Neural progenitor cell (in vitro differentiated cells): ENCODE measurements at regions not wholly inside any gene's neighbourhood (a gene's known extent, or its start where the extent isn't known, plus 50 kb on each side); places are given as distances from the start of the nearest gene placed in this dataset.
"Not testable (repeated sequence)": the region's sequence is repeated elsewhere in the genome, so short reads cannot be mapped to it uniquely, and the experiment has no call there.

ENCODE experiments used
- DNase-seq: peaks from one replicate; pipeline ENCODE4 v3.0.0-alpha.2; 2016; ENCODE audit warnings: low spot score
- H2AFZ ChIP-seq: fragments of 200-600 bp; sonication (generic); replicated peaks from 2 replicates; pipeline ENCODE4 v1.6.1; 2016; ENCODE audit warnings: antibody characterized with exemption
- H3F3A ChIP-seq: fragments of 200-600 bp; sonication (generic); 2 replicates; pipeline ENCODE4 v1.6.1; 2016; ENCODE audit warnings: antibody characterized with exemption, low read depth
- H3K27ac ChIP-seq: fragments of 200-600 bp; sonication (generic); 2 replicates; pipeline ENCODE4 v1.5.1; 2016; ENCODE audit warnings: mild to moderate bottlenecking
- H3K27me3 ChIP-seq: fragments of 200-600 bp; sonication (generic); 2 replicates; pipeline ENCODE4 v1.6.1; 2016; ENCODE audit warnings: mild to moderate bottlenecking, moderate library complexity
- H3K36me3 ChIP-seq: fragments of 200-600 bp; sonication (generic); 2 replicates; pipeline ENCODE4 v1.5.1; 2016
- H3K4me1 ChIP-seq: fragments of 200-600 bp; sonication (generic); 2 replicates; pipeline ENCODE4 v1.6.1; 2016; ENCODE audit warnings: mixed run types
- H3K4me2 ChIP-seq: fragments of 200-600 bp; sonication (generic); 2 replicates; pipeline ENCODE4 v1.6.1; 2016
- H3K4me3 ChIP-seq: fragments of 200-600 bp; sonication (generic); 2 replicates; pipeline ENCODE4 v1.5.1; 2016
- H3K79me2 ChIP-seq: fragments of 200-600 bp; sonication (generic); 2 replicates; pipeline ENCODE4 v1.6.1; 2016; ENCODE audit warnings: low read depth
- H3K9ac ChIP-seq: fragments of 200-600 bp; sonication (generic); 2 replicates; pipeline ENCODE4 v1.6.1; 2016
- H3K9me3 ChIP-seq: fragments of 200-600 bp; sonication (generic); 2 replicates; pipeline ENCODE4 v1.5.1; 2016; ENCODE audit warnings: low read depth
- H4K20me1 ChIP-seq: fragments of 200-600 bp; sonication (generic); 2 replicates; pipeline ENCODE4 v1.6.1; 2016; ENCODE audit warnings: low read depth
- H3K27ac Mint-ChIP-seq: 3 replicates; pipeline ENCODE4 v1.8.0; 2021; ENCODE audit warnings: mixed read lengths
- H3K27me3 Mint-ChIP-seq: 2 replicates; pipeline ENCODE4 v1.8.0; 2022; ENCODE audit warnings: low read depth, mild to moderate bottlenecking, inconsistent platforms, moderate library complexity, mixed read lengths; ENCODE audit not compliant: insufficient read depth
- H3K36me3 Mint-ChIP-seq: 3 replicates; pipeline ENCODE4 v1.8.0; 2021; ENCODE audit warnings: mixed read lengths
- H3K4me1 Mint-ChIP-seq: 3 replicates; pipeline ENCODE4 v1.8.0; 2021; ENCODE audit warnings: mixed read lengths
- H3K4me3 Mint-ChIP-seq: 3 replicates; pipeline ENCODE4 v1.8.0; 2021; ENCODE audit warnings: mild to moderate bottlenecking, moderate library complexity, mixed read lengths
- H3K9me3 Mint-ChIP-seq: 3 replicates; pipeline ENCODE4 v1.8.0; 2020; ENCODE audit warnings: mixed read lengths
- EZH2 ChIP-seq: fragments of 200-600 bp; sonication (generic); IDR thresholded peaks from 2 replicates; pipeline ENCODE4 v1.6.1; 2017; ENCODE audit warnings: antibody characterized with exemption, mild to moderate bottlenecking, moderate library complexity
- EZH2phosphoT487 ChIP-seq: fragments of 200-600 bp; sonication (generic); IDR thresholded peaks from 2 replicates; pipeline ENCODE4 v1.6.1; 2017; ENCODE audit warnings: antibody characterized with exemption
- TF ChIP-seq, protein P1 (sequence below): fragments of 200-600 bp; sonication (generic); IDR thresholded peaks from 2 replicates; pipeline ENCODE4 v1.5.1; 2017; ENCODE audit warnings: antibody characterized with exemption, mild to moderate bottlenecking

DNA sequence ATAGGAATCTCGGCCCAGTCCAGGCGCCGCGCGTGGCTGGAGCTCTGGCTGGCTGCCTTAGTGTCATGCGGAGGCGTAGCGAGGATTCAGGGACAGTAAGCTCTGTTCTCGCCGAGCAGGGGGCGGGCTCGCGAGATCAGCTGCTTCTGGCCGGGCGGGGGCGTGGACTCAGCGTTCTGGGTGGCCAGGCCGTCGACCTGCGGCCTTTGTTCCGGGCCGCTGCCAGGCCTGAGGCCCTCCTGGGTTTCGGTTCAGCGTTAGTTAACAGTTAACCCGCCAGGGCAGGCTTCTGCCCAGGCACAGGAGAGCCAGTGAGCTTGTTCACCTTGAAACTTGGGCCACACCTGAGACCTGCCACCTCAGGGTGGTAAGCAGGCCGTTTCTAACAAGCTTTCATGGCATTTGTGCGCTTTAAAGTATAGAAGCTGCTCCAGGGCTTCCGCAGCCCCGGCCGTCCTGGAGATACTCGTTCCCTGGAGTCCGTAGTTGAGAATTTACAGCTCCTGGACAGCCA is 332.2 kb upstream of the SGCG start:
- no peaks in the 10 kb centered on the region for H3K4me1 Mint-ChIP-seq
- H3K36me3 Mint-ChIP-seq, result peaks cover 2% of the 10 kb centered on the region
- H3K27me3 ChIP-seq, result no peaks in the 10 kb centered on the region
- peak overlapping the region; percentile 13 for H3K4me2 ChIP-seq
- no peak overlapping the region for H3K27ac Mint-ChIP-seq
- H3K4me3 ChIP-seq, result no peak overlapping the region
- peak; percentile 71 for DNase-seq
- no peaks in the 10 kb centered on the region for H3K79me2 ChIP-seq
- H3K4me1 ChIP-seq, result peaks cover 8% of the 10 kb centered on the region
- H3K4me3 Mint-ChIP-seq, result no peak overlapping the region
- TF ChIP-seq, protein P1, sequence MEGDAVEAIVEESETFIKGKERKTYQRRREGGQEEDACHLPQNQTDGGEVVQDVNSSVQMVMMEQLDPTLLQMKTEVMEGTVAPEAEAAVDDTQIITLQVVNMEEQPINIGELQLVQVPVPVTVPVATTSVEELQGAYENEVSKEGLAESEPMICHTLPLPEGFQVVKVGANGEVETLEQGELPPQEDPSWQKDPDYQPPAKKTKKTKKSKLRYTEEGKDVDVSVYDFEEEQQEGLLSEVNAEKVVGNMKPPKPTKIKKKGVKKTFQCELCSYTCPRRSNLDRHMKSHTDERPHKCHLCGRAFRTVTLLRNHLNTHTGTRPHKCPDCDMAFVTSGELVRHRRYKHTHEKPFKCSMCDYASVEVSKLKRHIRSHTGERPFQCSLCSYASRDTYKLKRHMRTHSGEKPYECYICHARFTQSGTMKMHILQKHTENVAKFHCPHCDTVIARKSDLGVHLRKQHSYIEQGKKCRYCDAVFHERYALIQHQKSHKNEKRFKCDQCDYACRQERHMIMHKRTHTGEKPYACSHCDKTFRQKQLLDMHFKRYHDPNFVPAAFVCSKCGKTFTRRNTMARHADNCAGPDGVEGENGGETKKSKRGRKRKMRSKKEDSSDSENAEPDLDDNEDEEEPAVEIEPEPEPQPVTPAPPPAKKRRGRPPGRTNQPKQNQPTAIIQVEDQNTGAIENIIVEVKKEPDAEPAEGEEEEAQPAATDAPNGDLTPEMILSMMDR, result no peak
- TF ChIP-seq EZH2phosphoT487 (no peak), EZH2 (no peak)
- no peak overlapping the region for H3K9ac ChIP-seq
- no peaks in the 10 kb centered on the region for H3K27me3 Mint-ChIP-seq
- H2AFZ ChIP-seq, result peak overlapping the region; percentile 86
- H3K36me3 ChIP-seq, result no peaks in the 10 kb centered on the region
- H3F3A ChIP-seq, result no peaks in the 10 kb centered on the region
- H3K9me3 Mint-ChIP-seq, result no peaks in the 10 kb centered on the region
- no peaks in the 10 kb centered on the region for H4K20me1 ChIP-seq
- no peaks in the 10 kb centered on the region for H3K9me3 ChIP-seq
- no peak overlapping the region for H3K27ac ChIP-seq

DNA sequence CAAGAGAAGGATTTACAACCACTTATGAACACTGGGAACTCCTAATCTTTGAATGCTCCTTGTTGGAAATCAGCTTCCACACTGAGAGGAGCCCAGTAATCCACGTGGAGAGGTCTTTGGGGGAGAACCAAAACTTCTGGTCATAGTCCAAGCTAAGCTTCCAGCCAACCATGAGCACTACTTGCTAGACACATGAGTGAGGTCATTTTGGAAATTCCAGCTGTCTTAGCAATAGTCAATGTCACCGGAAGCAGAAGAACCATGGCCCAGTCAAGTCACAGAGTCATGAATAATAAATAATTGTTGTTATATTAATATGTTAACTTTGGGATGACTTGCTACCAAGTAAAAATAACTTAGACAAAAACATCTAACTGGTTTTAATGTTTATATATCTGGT is 324.9 kb upstream of the SGCG start:
- no peaks in the 10 kb centered on the region for H3K27me3 Mint-ChIP-seq
- Histone ChIP-seq H4K20me1 (no peaks in the 10 kb centered on the region), H3K4me1 (no peaks in the 10 kb centered on the region), H3K27ac (no peak overlapping the region), H3K4me3 (no peak overlapping the region), H3K9me3 (no peaks in the 10 kb centered on the region), H3K36me3 (no peaks in the 10 kb centered on the region), H2AFZ (no peak overlapping the region), H3K4me2 (no peak overlapping the region), H3K27me3 (no peaks in the 10 kb centered on the region), H3K9ac (no peak overlapping the region), H3K79me2 (no peaks in the 10 kb centered on the region), H3F3A (no peaks in the 10 kb centered on the region)
- peaks cover 9% of the 10 kb centered on the region for H3K9me3 Mint-ChIP-seq
- H3K4me3 Mint-ChIP-seq, result no peak overlapping the region
- no peak overlapping the region for H3K27ac Mint-ChIP-seq
- peaks cover under 1% of the 10 kb centered on the region for H3K36me3 Mint-ChIP-seq
- H3K4me1 Mint-ChIP-seq, result no peaks in the 10 kb centered on the region
- DNase-seq, result no peak
- TF ChIP-seq EZH2phosphoT487 (no peak), EZH2 (no peak)
- TF ChIP-seq, protein P1, result no peak

DNA sequence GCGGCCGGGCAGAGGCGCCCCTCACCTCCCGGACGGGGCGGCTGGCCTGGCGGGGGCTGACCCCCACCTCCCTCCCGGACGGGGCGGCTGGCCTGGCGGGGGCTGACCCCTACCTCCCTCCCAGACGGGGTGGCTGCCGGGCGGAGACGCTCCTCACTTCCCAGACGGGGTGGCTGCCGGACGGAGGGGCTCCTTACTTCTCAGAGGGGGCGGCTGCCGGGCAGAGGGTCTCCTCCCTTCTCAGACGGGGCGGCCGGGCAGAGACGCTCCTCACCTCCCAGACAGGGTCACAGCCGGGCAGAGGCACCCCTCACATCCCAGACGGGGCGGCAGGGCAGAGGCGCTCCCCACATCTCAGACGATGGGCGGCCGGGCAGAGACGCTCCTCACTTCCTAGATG is 321.8 kb upstream of the SGCG start:
- H3K27ac Mint-ChIP-seq, H4K20me1 ChIP-seq, H3K27me3 Mint-ChIP-seq, H3K4me1 ChIP-seq, H3K4me3 ChIP-seq, H2AFZ ChIP-seq, H3K79me2 ChIP-seq, H3K4me2 ChIP-seq, H3F3A ChIP-seq, H3K9ac ChIP-seq, H3K36me3 Mint-ChIP-seq, H3K36me3 ChIP-seq, H3K4me1 Mint-ChIP-seq, H3K9me3 Mint-ChIP-seq, H3K27me3 ChIP-seq, DNase-seq, H3K9me3 ChIP-seq, H3K4me3 Mint-ChIP-seq, H3K27ac ChIP-seq: not testable (repeated sequence)

DNA sequence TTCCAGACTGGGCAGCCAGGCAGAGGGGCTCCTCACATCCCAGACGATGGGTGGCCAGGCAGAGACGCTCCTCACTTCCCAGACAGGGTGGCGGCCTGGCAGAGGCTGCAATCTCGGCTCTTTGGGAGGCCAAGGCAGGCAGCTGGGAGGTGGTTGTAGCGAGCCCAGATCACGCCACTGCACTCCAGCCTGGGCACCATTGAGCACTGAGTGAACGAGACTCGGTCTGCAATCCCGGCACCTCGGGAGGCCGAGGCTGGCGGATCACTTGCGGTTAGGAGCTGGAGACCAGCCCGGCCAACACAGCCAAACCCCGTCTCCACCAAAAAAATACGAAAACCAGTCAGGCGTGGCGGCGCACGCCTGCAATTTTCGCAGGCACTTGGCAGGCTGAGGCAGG is 321.4 kb upstream of the SGCG start:
- not testable (repeated sequence) for H3K27ac ChIP-seq, H3K27me3 ChIP-seq, H3K4me2 ChIP-seq, H3K79me2 ChIP-seq, H3K4me3 Mint-ChIP-seq, H3K27me3 Mint-ChIP-seq, H3K36me3 ChIP-seq, H3F3A ChIP-seq, H3K4me1 ChIP-seq, H3K36me3 Mint-ChIP-seq, DNase-seq, H4K20me1 ChIP-seq, H3K9me3 Mint-ChIP-seq, H3K27ac Mint-ChIP-seq, H3K9ac ChIP-seq, H2AFZ ChIP-seq, H3K4me3 ChIP-seq, H3K4me1 Mint-ChIP-seq, H3K9me3 ChIP-seq
